VCaP (cell line): ENCODE measurements at regions not wholly inside any gene's neighbourhood (a gene's known extent, or its start where the extent isn't known, plus 50 kb on each side); places are given as distances from the start of the nearest gene placed in this dataset.

Source experiments
- H3K27ac ChIP-seq: fragments of 450-650 bp; 2 replicates; pipeline ENCODE4 v1.5.1; 2017
- CTCF ChIP-seq: fragments of 450-650 bp; conservative IDR thresholded peaks from 2 replicates; pipeline ENCODE4 v1.5.1; 2017; ENCODE audit warnings: mild to moderate bottlenecking, moderate library complexity

- TF ChIP-seq CTCF = no peak
Measured at GRCh38 chr4:27251771-27252170, 391.1 kb downstream of the STIM2 start.

GRCh38 chr4:27267339-27267969, 406.8 kb downstream of the STIM2 start:
- peak overlapping the region; percentile 18; the same call in 1 of the 2 replicates for H3K27ac ChIP-seq
- TF ChIP-seq CTCF = no peak

More at GRCh38 chr4:27251771-27252170, 391.1 kb downstream of the STIM2 start:
- H3K27ac ChIP-seq = no peak overlapping the region

- peak overlapping the region; percentile 18; the same call in 1 of the 2 replicates for H3K27ac ChIP-seq
- TF ChIP-seq CTCF = no peak
Measured at GRCh38 chr4:27267970-27268355, 407.3 kb downstream of the STIM2 start.

- TF ChIP-seq CTCF = no peak
- no peak overlapping the region for H3K27ac ChIP-seq
Measured at GRCh38 chr4:27270435-27270834, 409.8 kb downstream of the STIM2 start.

GRCh38 chr4:27271555-27271954, 410.9 kb downstream of the STIM2 start:
- TF ChIP-seq CTCF = no peak

GRCh38 chr4:27272217-27272616, 411.6 kb downstream of the STIM2 start:
- TF ChIP-seq CTCF = no peak
- H3K27ac ChIP-seq = no peak overlapping the region

More at GRCh38 chr4:27271555-27271954, 410.9 kb downstream of the STIM2 start:
- H3K27ac ChIP-seq = no peak overlapping the region

GRCh38 chr4:27276307-27277073, 415.8 kb downstream of the STIM2 start:
- H3K27ac ChIP-seq = peak overlapping the region; percentile 12; the same call in 1 of the 2 replicates
- TF ChIP-seq CTCF = no peak
